ENCODE measurements at regions not wholly inside any gene's neighbourhood (a gene's known extent, or its start where the extent isn't known, plus 50 kb on each side); places are given as distances from the start of the nearest gene placed in this dataset.

- peaks cover 19% of the 10 kb centered on the region for H3K4me1 Mint-ChIP-seq
- peak overlapping the region; percentile 27 to 88 (median 60) for H3K27ac Mint-ChIP-seq
Measured at GRCh38 chr14:75333606-75334548, 55.2 kb downstream of the FOS start.

GRCh38 chr14:75334549-75335051, 56.0 kb downstream of the FOS start:
- no peak for TF ChIP-seq CTCF (IDR thresholded peaks at IDR 0.05; ENCODE audit: unreplicated experiment in 3 of 3)
- Mint-ChIP-seq H3K9me3 (peaks cover 7% of the 10 kb centered on the region), H3K27ac (peak overlapping the region; percentile 27 to 63 (median 60)), H3K4me3 (no peak overlapping the region), H3K4me1 (peaks cover 15% of the 10 kb centered on the region), H3K36me3 (ENCODE audit: low read depth) (no peaks in the 10 kb centered on the region), H3K27me3 (ENCODE audit: low read depth) (peaks cover 3% of the 10 kb centered on the region)

More at GRCh38 chr14:75333606-75334548, 55.2 kb downstream of the FOS start:
- Mint-ChIP-seq H3K36me3 (ENCODE audit: low read depth) (no peaks in the 10 kb centered on the region), H3K4me3 (no peak overlapping the region), H3K27me3 (ENCODE audit: low read depth) (peaks cover 3% of the 10 kb centered on the region), H3K9me3 (peaks cover 7% of the 10 kb centered on the region)
- no peak for TF ChIP-seq CTCF (IDR thresholded peaks at IDR 0.05; ENCODE audit: unreplicated experiment in 3 of 3)

GRCh38 chr14:75335571-75335970, 56.9 kb downstream of the FOS start:
- Mint-ChIP-seq H3K4me1 (peaks cover 15% of the 10 kb centered on the region), H3K36me3 (ENCODE audit: low read depth) (no peaks in the 10 kb centered on the region), H3K27me3 (ENCODE audit: low read depth) (peaks cover 3% of the 10 kb centered on the region), H3K27ac (peak overlapping the region in 2 of 3 experiments; percentile 90 to 92), H3K4me3 (no peak overlapping the region), H3K9me3 (peaks cover 7% of the 10 kb centered on the region)
- no peak for TF ChIP-seq CTCF (IDR thresholded peaks at IDR 0.05; ENCODE audit: unreplicated experiment in 3 of 3)

- Mint-ChIP-seq H3K4me1 (peaks cover 21% of the 10 kb centered on the region), H3K36me3 (ENCODE audit: low read depth) (no peaks in the 10 kb centered on the region), H3K27ac (no peak overlapping the region), H3K4me3 (no peak overlapping the region), H3K9me3 (peaks cover 8% of the 10 kb centered on the region), H3K27me3 (ENCODE audit: low read depth) (peaks cover 2% of the 10 kb centered on the region)
- no peak for TF ChIP-seq CTCF (IDR thresholded peaks at IDR 0.05; ENCODE audit: unreplicated experiment in 3 of 3)
Measured at GRCh38 chr14:75338398-75338797, 59.8 kb downstream of the FOS start.

- Mint-ChIP-seq H3K4me3 (no peak overlapping the region), H3K27ac (no peak overlapping the region), H3K36me3 (ENCODE audit: low read depth) (no peaks in the 10 kb centered on the region), H3K27me3 (ENCODE audit: low read depth) (peaks cover 4% of the 10 kb centered on the region), H3K9me3 (peaks cover 9% of the 10 kb centered on the region), H3K4me1 (peaks cover 21% of the 10 kb centered on the region)
- no peak for TF ChIP-seq CTCF (IDR thresholded peaks at IDR 0.05; ENCODE audit: unreplicated experiment in 3 of 3)
Measured at GRCh38 chr14:75339059-75339458, 60.4 kb downstream of the FOS start.

Measured in nephron (organoid).